ENCODE measurements at regions not wholly inside any gene's neighbourhood (a gene's known extent, or its start where the extent isn't known, plus 50 kb on each side); places are given as distances from the start of the nearest gene placed in this dataset.

GRCh38 chr1:244118109-244118761 is 67.2 kb downstream of the ZBTB18 start:
- Histone ChIP-seq H3K9ac (ENCODE audit: insufficient read length, low read depth) (no peak overlapping the region), H3K4me3 (ENCODE audit: insufficient read length, low read depth) (no peak overlapping the region), H3K4me1 (ENCODE audit: insufficient read depth, insufficient read length) (no peaks in the 10 kb centered on the region), H3K9me3 (ENCODE audit: insufficient read depth, low read length) (peaks cover 11% of the 10 kb centered on the region), H3K36me3 (ENCODE audit: insufficient read depth, insufficient read length, low read length) (no peaks in the 10 kb centered on the region), H3K27me3 (ENCODE audit: insufficient read depth, insufficient read length) (no peaks in the 10 kb centered on the region)
- no peak for DNase-seq (ENCODE audit: low read depth, low spot score)
- no peak for TF ChIP-seq SUZ12 (IDR thresholded peaks at IDR 0.05; ENCODE audit: extremely low read depth, insufficient read depth, insufficient read length)
- no peak for TF ChIP-seq ZNF274 (IDR thresholded peaks at IDR 0.05; ENCODE audit: low read depth, low read length)
- no peak for TF ChIP-seq YY1 (IDR thresholded peaks at IDR 0.05; ENCODE audit: insufficient read depth, insufficient read length)

- no peaks in the 10 kb centered on the region for H3K36me3 ChIP-seq (ENCODE audit: insufficient read depth, insufficient read length, low read length)
- H3K27me3 ChIP-seq (ENCODE audit: insufficient read depth, insufficient read length): no peaks in the 10 kb centered on the region
- H3K9ac ChIP-seq (ENCODE audit: insufficient read length, low read depth): no peak overlapping the region
- no peak overlapping the region for H3K4me3 ChIP-seq (ENCODE audit: insufficient read length, low read depth)
- H3K9me3 ChIP-seq (ENCODE audit: insufficient read depth, low read length): no peaks in the 10 kb centered on the region
- TF ChIP-seq YY1 (IDR thresholded peaks at IDR 0.05; ENCODE audit: insufficient read depth, insufficient read length) (no peak), SUZ12 (IDR thresholded peaks at IDR 0.05; ENCODE audit: extremely low read depth, insufficient read depth, insufficient read length) (no peak), ZNF274 (IDR thresholded peaks at IDR 0.05; ENCODE audit: low read depth, low read length) (no peak)
- DNase-seq (ENCODE audit: low read depth, low spot score): no peak
- H3K4me1 ChIP-seq (ENCODE audit: insufficient read depth, insufficient read length): no peaks in the 10 kb centered on the region
Observed at GRCh38 chr1:244128591-244129383, 77.7 kb downstream of the ZBTB18 start.

- H3K9me3 ChIP-seq (ENCODE audit: insufficient read depth, low read length): no peaks in the 10 kb centered on the region
- H3K36me3 ChIP-seq (ENCODE audit: insufficient read depth, insufficient read length, low read length): no peaks in the 10 kb centered on the region
- H3K27me3 ChIP-seq (ENCODE audit: insufficient read depth, insufficient read length): no peaks in the 10 kb centered on the region
- no peak overlapping the region for H3K4me3 ChIP-seq (ENCODE audit: insufficient read length, low read depth)
- TF ChIP-seq ZNF274 (IDR thresholded peaks at IDR 0.05; ENCODE audit: low read depth, low read length) (no peak), SUZ12 (IDR thresholded peaks at IDR 0.05; ENCODE audit: extremely low read depth, insufficient read depth, insufficient read length) (no peak), YY1 (IDR thresholded peaks at IDR 0.05; ENCODE audit: insufficient read depth, insufficient read length) (no peak)
- no peak overlapping the region for H3K9ac ChIP-seq (ENCODE audit: insufficient read length, low read depth)
- no peak for DNase-seq (ENCODE audit: low read depth, low spot score)
- H3K4me1 ChIP-seq (ENCODE audit: insufficient read depth, insufficient read length): no peaks in the 10 kb centered on the region
Observed at GRCh38 chr1:244137276-244137675, 86.2 kb downstream of the ZBTB18 start.

- H3K4me1 ChIP-seq (ENCODE audit: insufficient read depth, insufficient read length): no peaks in the 10 kb centered on the region
- H3K9ac ChIP-seq (ENCODE audit: insufficient read length, low read depth): no peak overlapping the region
- DNase-seq (ENCODE audit: low read depth, low spot score): no peak
- H3K9me3 ChIP-seq (ENCODE audit: insufficient read depth, low read length): no peaks in the 10 kb centered on the region
- H3K36me3 ChIP-seq (ENCODE audit: insufficient read depth, insufficient read length, low read length): no peaks in the 10 kb centered on the region
- no peak overlapping the region for H3K4me3 ChIP-seq (ENCODE audit: insufficient read length, low read depth)
- TF ChIP-seq SUZ12 (IDR thresholded peaks at IDR 0.05; ENCODE audit: extremely low read depth, insufficient read depth, insufficient read length) (no peak), ZNF274 (IDR thresholded peaks at IDR 0.05; ENCODE audit: low read depth, low read length) (no peak), YY1 (IDR thresholded peaks at IDR 0.05; ENCODE audit: insufficient read depth, insufficient read length) (no peak)
- no peaks in the 10 kb centered on the region for H3K27me3 ChIP-seq (ENCODE audit: insufficient read depth, insufficient read length)
Observed at GRCh38 chr1:244137725-244138124, 86.6 kb downstream of the ZBTB18 start.

- Histone ChIP-seq H3K27me3 (ENCODE audit: insufficient read depth, insufficient read length) (no peaks in the 10 kb centered on the region), H3K4me3 (ENCODE audit: insufficient read length, low read depth) (no peak overlapping the region), H3K9ac (ENCODE audit: insufficient read length, low read depth) (no peak overlapping the region), H3K9me3 (ENCODE audit: insufficient read depth, low read length) (no peaks in the 10 kb centered on the region), H3K4me1 (ENCODE audit: insufficient read depth, insufficient read length) (no peaks in the 10 kb centered on the region), H3K36me3 (ENCODE audit: insufficient read depth, insufficient read length, low read length) (no peaks in the 10 kb centered on the region)
- TF ChIP-seq YY1 (IDR thresholded peaks at IDR 0.05; ENCODE audit: insufficient read depth, insufficient read length): no peak
- TF ChIP-seq SUZ12 (IDR thresholded peaks at IDR 0.05; ENCODE audit: extremely low read depth, insufficient read depth, insufficient read length): no peak
- TF ChIP-seq ZNF274 (IDR thresholded peaks at IDR 0.05; ENCODE audit: low read depth, low read length): no peak
- DNase-seq (ENCODE audit: low read depth, low spot score): no peak
Observed at GRCh38 chr1:244138399-244138798, 87.3 kb downstream of the ZBTB18 start.

GRCh38 chr1:244139655-244140054 is 88.6 kb downstream of the ZBTB18 start:
- DNase-seq (ENCODE audit: low read depth, low spot score): no peak
- no peaks in the 10 kb centered on the region for H3K4me1 ChIP-seq (ENCODE audit: insufficient read depth, insufficient read length)
- no peaks in the 10 kb centered on the region for H3K27me3 ChIP-seq (ENCODE audit: insufficient read depth, insufficient read length)
- H3K9ac ChIP-seq (ENCODE audit: insufficient read length, low read depth): no peak overlapping the region
- H3K4me3 ChIP-seq (ENCODE audit: insufficient read length, low read depth): no peak overlapping the region
- no peaks in the 10 kb centered on the region for H3K9me3 ChIP-seq (ENCODE audit: insufficient read depth, low read length)
- TF ChIP-seq YY1 (IDR thresholded peaks at IDR 0.05; ENCODE audit: insufficient read depth, insufficient read length): no peak
- no peak for TF ChIP-seq SUZ12 (IDR thresholded peaks at IDR 0.05; ENCODE audit: extremely low read depth, insufficient read depth, insufficient read length)
- no peaks in the 10 kb centered on the region for H3K36me3 ChIP-seq (ENCODE audit: insufficient read depth, insufficient read length, low read length)

- Histone ChIP-seq H3K4me1 (ENCODE audit: insufficient read depth, insufficient read length) (no peaks in the 10 kb centered on the region), H3K4me3 (ENCODE audit: insufficient read length, low read depth) (no peak overlapping the region), H3K36me3 (ENCODE audit: insufficient read depth, insufficient read length, low read length) (no peaks in the 10 kb centered on the region), H3K9me3 (ENCODE audit: insufficient read depth, low read length) (no peaks in the 10 kb centered on the region), H3K27me3 (ENCODE audit: insufficient read depth, insufficient read length) (no peaks in the 10 kb centered on the region), H3K9ac (ENCODE audit: insufficient read length, low read depth) (no peak overlapping the region)
- TF ChIP-seq ZNF274 (IDR thresholded peaks at IDR 0.05; ENCODE audit: low read depth, low read length): no peak
- TF ChIP-seq YY1 (IDR thresholded peaks at IDR 0.05; ENCODE audit: insufficient read depth, insufficient read length): no peak
- no peak for TF ChIP-seq SUZ12 (IDR thresholded peaks at IDR 0.05; ENCODE audit: extremely low read depth, insufficient read depth, insufficient read length)
- no peak for DNase-seq (ENCODE audit: low read depth, low spot score)
Observed at GRCh38 chr1:244140420-244140819, 89.3 kb downstream of the ZBTB18 start.

All from NT2/D1 (cell line).